ENCODE measurements at regions not wholly inside any gene's neighbourhood (a gene's known extent, or its start where the extent isn't known, plus 50 kb on each side); places are given as distances from the start of the nearest gene placed in this dataset.

GRCh38 chr4:153075836-153076518 lies 128.3 kb upstream of the TRIM2 start:
- DNase-seq (ENCODE audit: low read depth in 2 of 3, low spot score in 1 of 3), result no peak

GRCh38 chr4:153076861-153077260 lies 127.4 kb upstream of the TRIM2 start:
- DNase-seq (ENCODE audit: low read depth in 2 of 3, low spot score in 1 of 3), result no peak

- DNase-seq (ENCODE audit: low read depth in 2 of 3, low spot score in 1 of 3), result no peak
Measured at GRCh38 chr4:153079857-153080391, 124.3 kb upstream of the TRIM2 start.

- DNase-seq (ENCODE audit: low read depth in 2 of 3, low spot score in 1 of 3), result no peak
Measured at GRCh38 chr4:153081006-153081580, 123.2 kb upstream of the TRIM2 start.

- DNase-seq (ENCODE audit: low read depth in 2 of 3, low spot score in 1 of 3), result no peak
Measured at GRCh38 chr4:153081693-153082092, 122.5 kb upstream of the TRIM2 start.

- no peak for DNase-seq (ENCODE audit: low read depth in 2 of 3, low spot score in 1 of 3)
Measured at GRCh38 chr4:153082322-153083301, 121.6 kb upstream of the TRIM2 start.

GRCh38 chr4:153083447-153083947 lies 120.7 kb upstream of the TRIM2 start:
- peak in 2 of 3 donors; percentile 41 to 48 for DNase-seq (ENCODE audit: low read depth in 2 of 3, low spot score in 1 of 3)

- DNase-seq (ENCODE audit: low read depth in 2 of 3, low spot score in 1 of 3), result no peak
Measured at GRCh38 chr4:153084224-153084979, 119.8 kb upstream of the TRIM2 start.

- DNase-seq (ENCODE audit: low read depth in 2 of 3, low spot score in 1 of 3), result peak; percentile 79 to 95 (median 79)
Measured at GRCh38 chr4:153084980-153085630, 119.1 kb upstream of the TRIM2 start.

- no peak for DNase-seq (ENCODE audit: low read depth in 2 of 3, low spot score in 1 of 3)
Measured at GRCh38 chr4:153087671-153088194, 116.5 kb upstream of the TRIM2 start.

- DNase-seq (ENCODE audit: low read depth in 2 of 3, low spot score in 1 of 3), result no peak
Measured at GRCh38 chr4:153089742-153090141, 114.5 kb upstream of the TRIM2 start.

GRCh38 chr4:153090181-153090580 lies 114.1 kb upstream of the TRIM2 start:
- DNase-seq (ENCODE audit: low read depth in 2 of 3, low spot score in 1 of 3), result no peak

GRCh38 chr4:153090670-153091385 lies 113.4 kb upstream of the TRIM2 start:
- no peak for DNase-seq (ENCODE audit: low read depth in 2 of 3, low spot score in 1 of 3)

GRCh38 chr4:153093396-153093795 lies 110.8 kb upstream of the TRIM2 start:
- no peak for DNase-seq (ENCODE audit: low read depth in 2 of 3, low spot score in 1 of 3)

GRCh38 chr4:153093802-153094201 lies 110.4 kb upstream of the TRIM2 start:
- no peak for DNase-seq (ENCODE audit: low read depth in 2 of 3, low spot score in 1 of 3)

GRCh38 chr4:153094435-153094834 lies 109.8 kb upstream of the TRIM2 start:
- DNase-seq (ENCODE audit: low read depth in 2 of 3, low spot score in 1 of 3), result no peak

GRCh38 chr4:153095448-153096204 lies 108.6 kb upstream of the TRIM2 start:
- no peak for DNase-seq (ENCODE audit: low read depth in 2 of 3, low spot score in 1 of 3)

GRCh38 chr4:153096344-153096743 lies 107.9 kb upstream of the TRIM2 start:
- DNase-seq (ENCODE audit: low read depth in 2 of 3, low spot score in 1 of 3), result no peak

GRCh38 chr4:153098427-153098826 lies 105.8 kb upstream of the TRIM2 start:
- no peak for DNase-seq (ENCODE audit: low read depth in 2 of 3, low spot score in 1 of 3)
